ENCODE measurements at regions not wholly inside any gene's neighbourhood (a gene's known extent, or its start where the extent isn't known, plus 50 kb on each side); places are given as distances from the start of the nearest gene placed in this dataset.

DNA sequence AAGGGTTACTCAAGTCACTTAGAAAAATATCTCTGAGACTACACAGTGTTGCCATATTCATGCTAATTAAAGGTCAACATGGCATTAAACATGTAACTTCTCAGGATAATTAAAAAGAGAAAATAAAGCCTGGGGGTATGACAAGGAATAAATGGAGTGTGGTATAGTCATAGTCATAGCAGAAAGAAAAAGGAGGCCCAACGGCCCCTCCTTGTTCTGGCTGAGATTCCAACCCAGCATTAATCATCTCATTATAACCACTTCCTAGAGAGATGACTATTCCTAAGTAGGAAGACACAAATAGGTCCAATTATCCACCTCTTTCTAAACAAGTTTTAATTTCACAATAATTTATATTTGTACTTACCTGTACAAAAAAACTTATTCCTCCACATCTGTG, 778.4 kb upstream of the AADAT start:
- Histone ChIP-seq H3K9ac (ENCODE audit: control insufficient read depth, extremely low read depth, insufficient read depth, low read length) (no peak overlapping the region), H3K27ac (ENCODE audit: control insufficient read depth, insufficient read depth, low read length) (no peak overlapping the region), H2AFZ (ENCODE audit: control insufficient read depth, low read length) (no peak overlapping the region), H3K36me3 (ENCODE audit: control insufficient read depth in 2 of 2, extremely low read depth in 1 of 2, insufficient read depth in 2 of 2, low read length in 2 of 2) (no peaks in the 10 kb centered on the region), H3K27me3 (ENCODE audit: control insufficient read depth, extremely low read depth, insufficient read depth, low read length) (no peaks in the 10 kb centered on the region), H3K4me2 (ENCODE audit: control insufficient read depth, extremely low read depth, insufficient read depth, low read depth, low read length) (peak overlapping the region; percentile 23), H3K9me1 (ENCODE audit: control insufficient read depth, extremely low read depth, insufficient read depth, low read length) (no peaks in the 10 kb centered on the region), H3K79me2 (ENCODE audit: control insufficient read depth, insufficient read depth, low read length) (no peaks in the 10 kb centered on the region), H4K20me1 (ENCODE audit: control insufficient read depth, extremely low read depth, insufficient read depth, low read length) (no peaks in the 10 kb centered on the region), H3K9me3 (ENCODE audit: control insufficient read depth, low read depth, low read length) (no peaks in the 10 kb centered on the region), H3K4me1 (ENCODE audit: control insufficient read depth, extremely low read depth, insufficient read depth, low read length) (peaks cover 17% of the 10 kb centered on the region), H3K4me3 (ENCODE audit: control insufficient read depth in 2 of 3, extremely low read depth in 1 of 3, insufficient read depth in 2 of 3, low read depth in 1 of 3, low read length in 3 of 3) (no peak overlapping the region)
- dilution Hi-C loops (cut with MboI; ENCODE audit: extremely low pct_ligation_motif_present, low sequenced_read_pairs), result no loop called here
- DNase-seq (ENCODE audit: low read depth, low spot score) (peak; percentile 33), FAIRE-seq (peak; percentile 72)
- TF ChIP-seq EZH2 (IDR thresholded peaks at IDR 0.05; ENCODE audit: low read length), result no peak
- TF ChIP-seq, protein P1, sequence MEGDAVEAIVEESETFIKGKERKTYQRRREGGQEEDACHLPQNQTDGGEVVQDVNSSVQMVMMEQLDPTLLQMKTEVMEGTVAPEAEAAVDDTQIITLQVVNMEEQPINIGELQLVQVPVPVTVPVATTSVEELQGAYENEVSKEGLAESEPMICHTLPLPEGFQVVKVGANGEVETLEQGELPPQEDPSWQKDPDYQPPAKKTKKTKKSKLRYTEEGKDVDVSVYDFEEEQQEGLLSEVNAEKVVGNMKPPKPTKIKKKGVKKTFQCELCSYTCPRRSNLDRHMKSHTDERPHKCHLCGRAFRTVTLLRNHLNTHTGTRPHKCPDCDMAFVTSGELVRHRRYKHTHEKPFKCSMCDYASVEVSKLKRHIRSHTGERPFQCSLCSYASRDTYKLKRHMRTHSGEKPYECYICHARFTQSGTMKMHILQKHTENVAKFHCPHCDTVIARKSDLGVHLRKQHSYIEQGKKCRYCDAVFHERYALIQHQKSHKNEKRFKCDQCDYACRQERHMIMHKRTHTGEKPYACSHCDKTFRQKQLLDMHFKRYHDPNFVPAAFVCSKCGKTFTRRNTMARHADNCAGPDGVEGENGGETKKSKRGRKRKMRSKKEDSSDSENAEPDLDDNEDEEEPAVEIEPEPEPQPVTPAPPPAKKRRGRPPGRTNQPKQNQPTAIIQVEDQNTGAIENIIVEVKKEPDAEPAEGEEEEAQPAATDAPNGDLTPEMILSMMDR (optimal IDR thresholded peaks at IDR 0.05 in 1 of 3, IDR thresholded peaks at IDR 0.05 in 1 of 3, conservative IDR thresholded peaks at IDR 0.05 in 1 of 3; ENCODE audit: extremely low read depth in 1 of 3, insufficient read depth in 2 of 3, low read length in 3 of 3), result no peak

DNA sequence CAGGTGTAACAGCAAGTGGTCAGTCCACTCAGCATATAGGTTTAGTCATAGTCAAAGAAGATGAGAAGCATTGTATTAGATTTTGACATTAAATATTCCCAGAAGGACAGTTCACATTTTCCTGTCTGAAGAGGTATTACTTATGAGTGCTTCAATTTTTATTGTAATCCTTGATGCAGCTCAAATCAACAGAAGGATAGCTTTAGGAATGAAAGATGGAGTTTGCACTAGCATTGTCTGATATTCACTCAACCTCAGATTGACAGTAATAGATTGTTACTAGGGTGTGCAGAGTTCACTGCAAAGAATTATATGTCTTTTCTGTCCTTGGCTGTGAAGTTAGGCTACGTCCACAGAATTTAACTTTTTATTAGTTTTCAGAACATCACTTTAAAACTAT, 764.3 kb upstream of the AADAT start:
- H2AFZ ChIP-seq (ENCODE audit: control insufficient read depth, low read length), result no peak overlapping the region
- no peak overlapping the region for H3K27ac ChIP-seq (ENCODE audit: control insufficient read depth, insufficient read depth, low read length)
- no peaks in the 10 kb centered on the region for H3K27me3 ChIP-seq (ENCODE audit: control insufficient read depth, extremely low read depth, insufficient read depth, low read length)
- no peak for DNase-seq (ENCODE audit: low read depth, low spot score)
- H3K4me1 ChIP-seq (ENCODE audit: control insufficient read depth, extremely low read depth, insufficient read depth, low read length), result no peaks in the 10 kb centered on the region
- H3K9ac ChIP-seq (ENCODE audit: control insufficient read depth, extremely low read depth, insufficient read depth, low read length), result no peak overlapping the region
- H3K79me2 ChIP-seq (ENCODE audit: control insufficient read depth, insufficient read depth, low read length), result no peaks in the 10 kb centered on the region
- FAIRE-seq, result no peak
- H4K20me1 ChIP-seq (ENCODE audit: control insufficient read depth, extremely low read depth, insufficient read depth, low read length), result no peaks in the 10 kb centered on the region
- dilution Hi-C loops (cut with MboI; ENCODE audit: extremely low pct_ligation_motif_present, low sequenced_read_pairs), result no loop called here
- no peak overlapping the region for H3K4me3 ChIP-seq (ENCODE audit: control insufficient read depth in 2 of 3, extremely low read depth in 1 of 3, insufficient read depth in 2 of 3, low read depth in 1 of 3, low read length in 3 of 3)
- no peaks in the 10 kb centered on the region for H3K36me3 ChIP-seq (ENCODE audit: control insufficient read depth in 2 of 2, extremely low read depth in 1 of 2, insufficient read depth in 2 of 2, low read length in 2 of 2)
- no peaks in the 10 kb centered on the region for H3K9me3 ChIP-seq (ENCODE audit: control insufficient read depth, low read depth, low read length)
- no peaks in the 10 kb centered on the region for H3K9me1 ChIP-seq (ENCODE audit: control insufficient read depth, extremely low read depth, insufficient read depth, low read length)
- H3K4me2 ChIP-seq (ENCODE audit: control insufficient read depth, extremely low read depth, insufficient read depth, low read depth, low read length), result no peak overlapping the region
- TF ChIP-seq, protein P1 (optimal IDR thresholded peaks at IDR 0.05 in 1 of 3, IDR thresholded peaks at IDR 0.05 in 1 of 3, conservative IDR thresholded peaks at IDR 0.05 in 1 of 3; ENCODE audit: extremely low read depth in 1 of 3, insufficient read depth in 2 of 3, low read length in 3 of 3), result no peak
- TF ChIP-seq EZH2 (IDR thresholded peaks at IDR 0.05; ENCODE audit: low read length), result no peak
